ENCODE measurements at regions not wholly inside any gene's neighbourhood (a gene's known extent, or its start where the extent isn't known, plus 50 kb on each side); places are given as distances from the start of the nearest gene placed in this dataset.

DNA sequence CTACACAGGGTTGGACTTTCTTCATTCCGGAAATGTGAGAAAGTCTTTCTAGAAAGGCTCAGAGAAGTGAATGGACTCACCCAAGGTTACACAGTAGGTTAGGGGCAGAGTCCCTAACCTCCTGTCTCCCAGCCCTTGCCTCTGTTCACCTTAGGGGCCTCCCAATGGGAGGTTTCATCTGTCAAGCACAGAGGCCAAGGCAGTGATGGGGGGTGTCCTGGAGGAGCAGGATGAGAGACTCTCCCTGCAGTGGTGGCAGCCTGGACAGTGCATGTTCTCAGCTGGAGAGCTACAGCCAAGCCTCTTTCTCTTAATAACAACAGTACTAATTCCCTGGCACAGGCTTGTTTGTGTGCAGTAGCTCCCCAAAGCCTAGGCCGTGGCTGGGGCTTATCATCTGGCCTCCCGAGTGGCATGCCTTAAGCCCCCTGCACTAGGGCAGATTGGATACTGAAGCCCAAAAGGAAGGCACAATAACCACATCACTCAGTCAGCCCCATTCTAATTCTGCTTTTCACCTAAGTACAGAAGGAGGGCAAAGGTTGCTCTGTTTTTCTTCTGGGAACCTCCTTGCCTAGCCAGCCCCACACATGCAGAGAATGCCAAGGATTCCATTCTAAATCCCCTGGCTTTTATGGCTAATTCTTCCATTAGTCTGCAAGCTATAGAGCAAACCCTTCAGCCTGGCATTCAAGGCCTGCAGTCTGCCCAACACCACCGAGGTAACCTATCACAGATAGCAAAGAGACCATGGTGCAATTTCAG lies 50.2 kb upstream of the XPA start:
- TF ChIP-seq CTCF (IDR thresholded peaks at IDR 0.05; ENCODE audit: insufficient read depth, low read length, severe bottlenecking) = no peak
- Histone ChIP-seq H3K27me3 (ENCODE audit: control insufficient read depth, insufficient read depth, low read length) (no peaks in the 10 kb centered on the region), H3K4me3 (ENCODE audit: low read depth, low read length) (no peak overlapping the region), H3K36me3 (ENCODE audit: control insufficient read depth, insufficient read depth, low read length) (no peaks in the 10 kb centered on the region)
- no peak for FAIRE-seq
- no peak for DNase-seq (ENCODE audit: low read depth)

DNA sequence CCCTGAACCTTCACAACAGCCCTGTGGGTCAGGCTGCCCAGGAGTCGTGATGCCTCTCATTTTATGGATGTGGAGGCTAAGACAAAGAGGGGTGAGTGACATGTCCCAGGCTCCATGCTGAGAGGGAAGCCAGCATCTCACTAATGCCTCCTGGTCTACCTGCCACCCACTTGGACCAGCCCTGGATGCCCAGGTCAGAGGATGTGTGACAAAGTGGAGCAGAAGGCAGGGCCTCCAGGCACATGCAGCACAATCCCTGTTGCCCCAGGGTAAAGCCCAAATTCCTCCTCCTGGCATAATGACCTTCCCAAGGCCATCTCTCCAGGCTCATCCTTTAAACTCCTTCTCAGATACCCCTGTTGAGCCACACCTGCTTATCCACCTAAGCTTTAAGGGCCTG lies 51.4 kb upstream of the XPA start:
- DNase-seq (ENCODE audit: low read depth) (no peak), FAIRE-seq (no peak)
- Histone ChIP-seq H3K27me3 (ENCODE audit: control insufficient read depth, insufficient read depth, low read length) (no peaks in the 10 kb centered on the region), H3K4me3 (ENCODE audit: low read depth, low read length) (no peak overlapping the region), H3K36me3 (ENCODE audit: control insufficient read depth, insufficient read depth, low read length) (no peaks in the 10 kb centered on the region)
- TF ChIP-seq CTCF (IDR thresholded peaks at IDR 0.05; ENCODE audit: insufficient read depth, low read length, severe bottlenecking) = no peak

- Histone ChIP-seq H3K36me3 (ENCODE audit: control insufficient read depth, insufficient read depth, low read length) (no peaks in the 10 kb centered on the region), H3K27me3 (ENCODE audit: control insufficient read depth, insufficient read depth, low read length) (no peaks in the 10 kb centered on the region), H3K4me3 (ENCODE audit: low read depth, low read length) (no peak overlapping the region)
- peak; percentile 30 for DNase-seq (ENCODE audit: low read depth)
- TF ChIP-seq CTCF (IDR thresholded peaks at IDR 0.05; ENCODE audit: insufficient read depth, low read length, severe bottlenecking) = peak; percentile 51
- no peak for FAIRE-seq
These were observed 52.8 kb upstream of the XPA start for GRCh38 chr9:97749928-97750327.

DNA sequence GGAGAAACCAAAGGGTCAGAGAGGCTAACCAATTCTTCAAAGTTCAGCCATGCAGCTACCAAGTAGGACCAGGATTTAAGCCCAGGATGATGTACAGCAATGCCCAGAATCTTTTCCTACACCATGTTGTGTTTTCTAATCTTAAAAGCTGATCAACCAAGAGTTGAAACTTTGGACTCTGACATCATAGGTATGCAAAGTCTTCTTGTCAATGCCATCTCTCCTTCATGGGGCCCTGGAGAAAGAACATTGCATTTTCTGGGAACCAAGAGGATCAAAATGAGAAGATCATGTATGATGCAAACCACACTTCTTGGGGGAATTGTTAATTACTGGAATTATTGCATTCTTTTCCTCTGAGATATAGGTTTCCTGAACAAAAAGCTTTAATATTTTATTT lies 54.4 kb upstream of the XPA start:
- Histone ChIP-seq H3K4me3 (ENCODE audit: low read depth, low read length) (no peak overlapping the region), H3K27me3 (ENCODE audit: control insufficient read depth, insufficient read depth, low read length) (no peaks in the 10 kb centered on the region), H3K36me3 (ENCODE audit: control insufficient read depth, insufficient read depth, low read length) (no peaks in the 10 kb centered on the region)
- no peak for FAIRE-seq
- no peak for TF ChIP-seq CTCF (IDR thresholded peaks at IDR 0.05; ENCODE audit: insufficient read depth, low read length, severe bottlenecking)
- DNase-seq (ENCODE audit: low read depth) = no peak

DNA sequence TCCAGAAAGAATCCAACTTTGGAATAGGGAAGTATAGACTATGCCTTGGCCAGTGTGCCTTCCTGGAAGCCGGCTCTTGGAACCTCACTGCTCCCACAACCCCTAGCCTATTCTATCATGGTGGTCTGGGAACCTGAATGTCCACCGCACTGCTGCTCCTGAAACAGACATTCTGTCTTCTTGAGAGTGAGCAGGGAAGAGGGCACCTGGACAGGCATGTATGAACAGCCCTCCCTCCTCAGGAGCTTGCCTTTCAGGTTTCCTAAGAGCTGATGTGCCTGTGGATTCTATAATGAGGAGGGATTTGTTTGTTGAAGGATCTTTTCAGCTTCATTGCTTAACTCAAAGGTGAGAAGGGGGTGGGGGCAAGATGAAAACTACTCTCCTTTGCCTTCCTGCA lies 55.1 kb upstream of the XPA start:
- H3K4me3 ChIP-seq (ENCODE audit: low read depth, low read length) = no peak overlapping the region
- DNase-seq (ENCODE audit: low read depth) (peak; percentile 69), FAIRE-seq (no peak)
- H3K27me3 ChIP-seq (ENCODE audit: control insufficient read depth, insufficient read depth, low read length) = no peaks in the 10 kb centered on the region
- TF ChIP-seq CTCF (IDR thresholded peaks at IDR 0.05; ENCODE audit: insufficient read depth, low read length, severe bottlenecking) = no peak
- no peaks in the 10 kb centered on the region for H3K36me3 ChIP-seq (ENCODE audit: control insufficient read depth, insufficient read depth, low read length)

DNA sequence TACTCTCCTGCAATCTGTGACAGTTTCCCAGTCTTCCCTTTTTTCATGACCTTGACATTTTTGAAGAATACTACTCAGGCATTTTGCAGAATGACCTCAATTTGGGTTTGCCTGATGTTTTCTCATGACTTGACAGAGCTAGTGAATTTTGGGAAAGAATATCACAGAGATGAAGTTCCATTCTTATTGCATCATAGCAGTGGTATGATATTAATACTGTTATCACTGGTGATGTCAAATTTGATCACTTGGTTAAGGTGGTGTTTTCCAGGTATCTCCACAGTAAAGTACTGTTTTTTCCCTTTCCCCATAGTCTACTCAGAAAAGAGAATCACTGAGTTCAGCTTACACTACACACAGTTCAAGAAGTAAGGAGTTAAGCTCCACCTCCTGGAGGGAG lies 56.2 kb upstream of the XPA start:
- DNase-seq (ENCODE audit: low read depth) = no peak
- Histone ChIP-seq H3K27me3 (ENCODE audit: control insufficient read depth, insufficient read depth, low read length) (no peaks in the 10 kb centered on the region), H3K36me3 (ENCODE audit: control insufficient read depth, insufficient read depth, low read length) (no peaks in the 10 kb centered on the region), H3K4me3 (ENCODE audit: low read depth, low read length) (no peak overlapping the region)
- TF ChIP-seq CTCF (IDR thresholded peaks at IDR 0.05; ENCODE audit: insufficient read depth, low read length, severe bottlenecking) = no peak
- FAIRE-seq = no peak
